ENCODE measurements at regions not wholly inside any gene's neighbourhood (a gene's known extent, or its start where the extent isn't known, plus 50 kb on each side); places are given as distances from the start of the nearest gene placed in this dataset.

DNA sequence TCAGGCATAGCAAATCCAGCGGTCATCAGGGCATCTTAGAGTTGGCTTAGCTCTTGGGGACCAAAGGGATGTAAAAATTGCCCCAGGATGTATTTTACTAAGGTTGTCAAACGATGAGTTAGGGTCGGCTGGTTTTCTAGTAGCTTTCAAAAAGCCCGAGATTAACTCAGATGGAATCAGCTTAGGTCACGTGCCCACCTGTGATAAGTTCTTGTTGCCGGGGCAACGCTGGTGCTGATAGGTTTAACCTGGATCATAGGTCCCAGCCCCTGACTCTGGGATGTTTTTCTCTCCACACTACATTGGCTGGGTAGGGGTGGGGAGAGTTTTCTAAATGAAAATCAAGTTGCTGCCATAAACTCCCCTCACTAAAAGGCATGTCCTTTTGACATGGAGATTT is 257.3 kb upstream of the SULF2 start:
- TF ChIP-seq CTCF (IDR thresholded peaks at IDR 0.05; ENCODE audit: insufficient read depth in 1 of 2, low read depth in 1 of 2, low read length in 1 of 2, severe bottlenecking in 1 of 2, unreplicated experiment in 1 of 2): no peak
- Mint-ChIP-seq H3K4me1 (ENCODE audit: low read depth, unreplicated experiment) (no peaks in the 10 kb centered on the region), H3K36me3 (ENCODE audit: insufficient read depth, unreplicated experiment) (no peaks in the 10 kb centered on the region), H3K9me3 (ENCODE audit: unreplicated experiment) (no peaks in the 10 kb centered on the region), H3K4me3 (ENCODE audit: unreplicated experiment) (no peak overlapping the region), H3K27ac (ENCODE audit: unreplicated experiment) (no peak overlapping the region), H3K27me3 (ENCODE audit: insufficient read depth, unreplicated experiment) (peaks cover 13% of the 10 kb centered on the region)
- Histone ChIP-seq H3K9me3 (peaks cover 9% of the 10 kb centered on the region; the same call in 1 of the 2 replicates), H3K27me3 (replicated peaks; ENCODE audit: control insufficient read depth, insufficient read depth, low read length) (0 out of 2 replicates have a peak, but pooled peaks cover 1% of the 10 kb centered on the region), H3K4me3 (ENCODE audit: low read depth, low read length) (no peak overlapping the region), H3K36me3 (ENCODE audit: control insufficient read depth, insufficient read depth, low read length) (no peaks in the 10 kb centered on the region), H3K4me1 (no peaks in the 10 kb centered on the region)
- intact Hi-C loops (cut with micrococcal nuclease; ENCODE audit: unreplicated experiment): no loop called here
- no TSS peak for BruUV-seq (replicated peaks)
- no peak for DNase-seq
- ChIA-PET POLR2A (no interaction called here), CTCF (interaction anchor here (1.1 kb wide), 1 partner anchor 253 kb away, joined by 3 read pairs; no protein-coding TSS in a partner anchor)

GRCh38 chr20:48041078-48041780 is 255.9 kb upstream of the SULF2 start:
- Histone ChIP-seq H3K4me3 (ENCODE audit: low read depth, low read length) (no peak overlapping the region), H3K9me3 (peaks cover 7% of the 10 kb centered on the region; the same call in 1 of the 2 replicates), H3K36me3 (ENCODE audit: control insufficient read depth, insufficient read depth, low read length) (no peaks in the 10 kb centered on the region), H3K4me1 (no peaks in the 10 kb centered on the region), H3K27me3 (replicated peaks; ENCODE audit: control insufficient read depth, insufficient read depth, low read length) (0 out of 2 replicates have a peak, but pooled peaks cover under 1% of the 10 kb centered on the region)
- no peaks in the 10 kb centered on the region for H3K9me3 Mint-ChIP-seq (ENCODE audit: unreplicated experiment)
- intact Hi-C loops (cut with micrococcal nuclease; ENCODE audit: unreplicated experiment): no loop called here
- H3K36me3 Mint-ChIP-seq (ENCODE audit: insufficient read depth, unreplicated experiment): no peaks in the 10 kb centered on the region
- no peak for DNase-seq
- H3K4me3 Mint-ChIP-seq (ENCODE audit: unreplicated experiment): no peak overlapping the region
- ChIA-PET CTCF (interaction anchor here (0.9 to 1.1 kb wide), 2 partner anchors 254 to 579 kb away, joined by 3 read pairs; no protein-coding TSS in a partner anchor), POLR2A (no interaction called here)
- TF ChIP-seq CTCF (IDR thresholded peaks at IDR 0.05; ENCODE audit: insufficient read depth in 1 of 2, low read depth in 1 of 2, low read length in 1 of 2, severe bottlenecking in 1 of 2, unreplicated experiment in 1 of 2): no peak
- no peaks in the 10 kb centered on the region for H3K4me1 Mint-ChIP-seq (ENCODE audit: low read depth, unreplicated experiment)
- peaks cover 15% of the 10 kb centered on the region for H3K27me3 Mint-ChIP-seq (ENCODE audit: insufficient read depth, unreplicated experiment)
- BruUV-seq (replicated peaks): no TSS peak
- no peak overlapping the region for H3K27ac Mint-ChIP-seq (ENCODE audit: unreplicated experiment)

DNA sequence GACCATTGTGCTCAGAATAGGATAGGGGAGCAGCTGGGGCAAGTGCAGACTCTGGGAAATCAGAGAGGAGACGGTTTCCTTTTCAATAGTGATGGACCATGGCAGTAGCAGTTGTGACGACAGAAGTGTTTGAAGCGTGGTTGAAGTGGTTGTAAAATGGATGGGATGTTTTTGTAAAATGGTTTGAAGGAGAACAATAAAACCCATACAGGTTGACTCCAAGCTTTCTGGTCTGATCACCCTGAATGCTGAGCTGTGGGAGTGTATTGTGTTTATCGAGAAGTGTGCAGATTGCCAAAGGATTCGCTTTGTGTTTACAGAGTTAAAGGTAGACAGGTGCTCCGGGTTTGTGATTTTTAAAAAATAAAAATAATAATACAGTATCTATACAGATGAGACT is 255.2 kb upstream of the SULF2 start:
- no peak for TF ChIP-seq CTCF (IDR thresholded peaks at IDR 0.05; ENCODE audit: insufficient read depth in 1 of 2, low read depth in 1 of 2, low read length in 1 of 2, severe bottlenecking in 1 of 2, unreplicated experiment in 1 of 2)
- DNase-seq: no peak
- intact Hi-C loops (cut with micrococcal nuclease; ENCODE audit: unreplicated experiment): no loop called here
- no peak overlapping the region for H3K4me3 ChIP-seq (ENCODE audit: low read depth, low read length)
- H3K27me3 ChIP-seq (replicated peaks; ENCODE audit: control insufficient read depth, insufficient read depth, low read length): no peaks in the 10 kb centered on the region
- ChIA-PET POLR2A (no interaction called here), CTCF (interaction anchor here (0.9 kb wide), 1 partner anchor 580 kb away, joined by 3 read pairs; no protein-coding TSS in a partner anchor)
- Mint-ChIP-seq H3K27ac (ENCODE audit: unreplicated experiment) (no peak overlapping the region), H3K36me3 (ENCODE audit: insufficient read depth, unreplicated experiment) (no peaks in the 10 kb centered on the region), H3K4me1 (ENCODE audit: low read depth, unreplicated experiment) (no peaks in the 10 kb centered on the region), H3K27me3 (ENCODE audit: insufficient read depth, unreplicated experiment) (peaks cover 12% of the 10 kb centered on the region), H3K9me3 (ENCODE audit: unreplicated experiment) (peaks cover 1% of the 10 kb centered on the region), H3K4me3 (ENCODE audit: unreplicated experiment) (no peak overlapping the region)
- H3K4me1 ChIP-seq: no peaks in the 10 kb centered on the region
- H3K36me3 ChIP-seq (ENCODE audit: control insufficient read depth, insufficient read depth, low read length): no peaks in the 10 kb centered on the region
- no TSS peak for BruUV-seq (replicated peaks)
- peaks cover 10% of the 10 kb centered on the region; the same call in 1 of the 2 replicates for H3K9me3 ChIP-seq

All from Caco-2 (cell line).